Astrocyte of the hippocampus (primary cell): ENCODE measurements at regions not wholly inside any gene's neighbourhood (a gene's known extent, or its start where the extent isn't known, plus 50 kb on each side); places are given as distances from the start of the nearest gene placed in this dataset.

Source experiments
- DNase-seq: peaks from one replicate; pipeline ENCODE4 v3.0.0; 2011; ENCODE audit warnings: low read depth, low spot score

DNA sequence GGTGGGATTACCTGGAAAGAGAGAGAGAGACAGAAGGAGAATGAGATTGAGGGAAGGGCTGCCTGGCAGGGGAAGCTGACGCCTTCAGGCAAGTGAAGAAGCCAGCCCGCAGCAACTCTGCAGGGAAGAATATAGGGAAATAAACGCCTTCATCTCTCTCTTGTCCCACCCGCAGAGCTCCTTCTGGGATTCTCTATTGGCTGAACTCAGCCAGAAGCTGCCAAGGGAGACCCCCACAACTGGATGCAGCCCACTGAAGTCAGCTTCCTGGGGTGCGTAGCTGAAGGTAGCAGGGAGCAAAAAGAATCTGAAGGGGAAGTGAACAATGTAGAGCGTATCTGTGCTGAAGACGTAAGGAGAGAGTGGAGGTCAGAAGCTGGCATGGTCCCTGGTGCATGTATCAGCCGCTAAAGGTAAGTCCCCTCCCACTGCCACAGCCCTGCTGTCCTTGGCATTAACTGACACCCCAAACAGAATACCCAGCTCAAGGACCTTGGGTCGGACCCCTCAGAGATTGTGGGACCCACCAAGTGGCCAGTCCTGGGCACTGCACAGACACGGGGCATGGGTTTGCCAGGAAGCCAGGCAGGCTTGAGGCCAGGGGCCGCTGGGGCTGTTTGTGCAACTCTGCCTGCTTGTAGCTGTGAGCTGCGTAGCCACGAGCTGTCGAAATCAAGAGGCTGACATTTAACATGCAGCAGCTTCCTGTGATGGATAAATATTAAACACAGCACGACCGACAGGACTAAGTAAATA is 469.9 kb downstream of the MN1 start:
- DNase-seq = peak; percentile 67

DNA sequence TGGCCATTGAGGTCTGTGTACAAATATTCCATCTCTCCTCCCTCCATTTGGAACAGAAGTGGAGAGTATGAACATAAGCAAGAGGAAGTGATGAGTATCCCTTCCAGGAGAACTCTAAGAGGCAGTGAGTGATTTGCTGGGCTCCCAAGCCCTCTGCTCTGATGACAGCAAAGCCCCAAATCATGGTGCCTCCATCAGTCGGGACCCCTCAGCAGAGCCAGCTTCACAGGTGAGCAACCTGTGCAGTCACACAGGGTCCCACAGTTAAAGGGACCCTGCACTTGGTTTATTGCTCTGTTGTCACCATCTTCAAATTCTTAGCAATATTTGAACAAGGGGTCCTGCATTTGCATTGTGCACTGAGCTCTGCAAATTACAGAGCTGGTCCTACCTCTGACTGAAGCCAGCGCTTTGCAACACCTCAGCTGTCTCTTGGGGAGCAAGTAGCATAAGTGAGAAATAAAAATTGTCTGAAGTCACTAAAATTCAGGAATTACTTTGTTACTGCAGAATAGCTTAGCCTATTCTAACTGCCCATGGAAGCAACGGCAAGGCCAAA is 466.4 kb downstream of the MN1 start:
- no peak for DNase-seq

DNA sequence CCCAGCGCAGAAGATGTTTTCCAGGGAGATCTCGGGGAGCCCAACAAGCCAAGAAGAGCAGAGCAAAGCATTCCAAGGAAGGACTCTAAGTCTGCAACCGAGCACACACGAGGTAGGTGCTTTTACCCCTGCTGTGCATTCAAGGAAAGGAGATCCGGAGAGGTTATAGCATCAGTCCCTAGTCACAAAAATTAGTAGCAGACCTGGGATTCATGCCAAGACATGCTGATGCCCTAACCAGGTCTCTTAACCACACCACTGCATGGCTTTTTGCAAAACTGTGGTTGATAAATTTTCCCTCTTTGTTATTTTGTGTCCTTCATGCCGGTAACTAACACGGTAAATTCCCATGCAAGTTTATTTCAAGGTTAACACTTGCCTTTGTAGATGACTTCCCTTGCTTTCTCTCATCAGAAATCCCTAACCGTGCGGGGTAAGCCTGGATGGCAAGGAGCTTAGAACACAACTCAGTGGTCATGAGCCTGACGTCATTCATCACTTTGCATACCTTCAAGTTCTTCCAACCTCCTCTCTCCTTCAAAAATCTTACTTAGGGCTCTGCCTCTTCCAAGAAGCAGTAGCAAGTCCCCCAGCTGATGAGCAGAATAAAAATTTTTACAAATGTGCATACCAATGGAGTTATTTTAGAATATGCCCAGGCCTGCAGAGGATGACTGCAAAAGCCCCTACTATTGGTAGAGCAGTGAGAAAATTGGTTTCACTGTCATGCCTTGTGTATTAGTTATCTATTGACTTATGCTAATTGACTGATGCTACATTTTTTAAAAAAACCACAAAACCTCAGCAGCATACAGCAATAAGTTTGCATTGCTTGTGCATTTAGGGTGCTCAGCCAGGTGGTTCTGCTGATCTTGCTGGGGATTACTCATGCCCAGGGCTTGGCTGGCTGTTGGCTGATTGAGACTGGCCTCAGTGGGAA is 465.1 kb downstream of the MN1 start:
- peak; percentile 72 for DNase-seq

DNA sequence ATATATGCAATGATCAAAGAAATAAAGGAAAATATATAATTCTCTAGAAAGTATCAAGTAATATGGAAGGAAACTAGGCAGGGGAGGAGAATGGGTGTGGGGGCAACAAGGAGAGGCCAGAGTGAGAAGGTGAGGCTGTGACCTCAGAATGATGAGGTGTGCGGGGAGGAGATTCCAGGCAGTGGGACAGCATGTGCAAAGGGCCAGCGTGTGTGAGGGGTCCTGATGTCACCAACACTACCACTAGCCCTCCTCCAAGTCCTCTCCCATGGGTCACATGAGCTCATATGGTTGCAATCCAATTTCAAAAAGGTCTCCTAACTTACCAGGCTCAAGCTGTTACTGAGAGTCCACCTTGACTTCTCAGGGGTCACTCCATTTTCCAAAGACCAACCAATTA is 463.9 kb downstream of the MN1 start:
- no peak for DNase-seq

DNA sequence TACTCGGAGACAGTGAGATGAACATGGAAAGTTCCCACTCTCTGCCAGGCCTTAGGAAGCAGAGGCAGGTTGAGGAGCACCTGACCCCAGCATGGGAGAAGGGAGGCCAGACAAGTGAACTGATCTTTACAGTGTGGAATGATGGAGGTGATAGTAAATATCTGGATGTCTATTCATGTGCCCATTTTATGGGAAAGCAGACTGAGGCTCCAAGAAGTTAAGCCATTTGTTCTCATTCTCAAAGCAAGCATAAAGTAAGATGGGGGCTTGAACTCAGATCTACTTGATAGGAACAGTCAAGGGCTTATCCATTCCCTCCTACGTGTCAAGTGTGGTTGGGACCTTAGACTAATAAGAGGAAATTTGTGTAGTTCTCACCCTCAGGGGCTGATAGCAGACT is 461.5 kb downstream of the MN1 start:
- no peak for DNase-seq

DNA sequence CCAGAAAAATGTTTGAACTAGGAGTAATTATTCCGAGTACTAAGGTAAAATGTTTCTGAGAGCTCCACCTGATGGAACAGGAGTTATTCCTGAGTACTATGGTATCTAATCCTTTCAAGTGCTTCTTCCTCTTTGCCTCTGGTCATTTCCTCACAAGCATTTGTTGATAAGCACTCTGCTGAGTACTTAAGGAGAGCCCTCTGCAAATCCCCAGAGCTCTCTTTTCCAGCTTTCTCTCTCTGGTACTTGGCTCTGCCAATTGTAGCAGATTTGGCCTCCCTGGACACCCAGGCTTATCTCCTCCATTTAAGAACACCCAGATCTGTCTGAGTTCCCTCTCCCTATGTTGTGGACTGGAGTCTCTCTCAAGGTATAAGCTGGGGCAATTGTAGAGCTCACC is 457.0 kb downstream of the MN1 start:
- no peak for DNase-seq

DNA sequence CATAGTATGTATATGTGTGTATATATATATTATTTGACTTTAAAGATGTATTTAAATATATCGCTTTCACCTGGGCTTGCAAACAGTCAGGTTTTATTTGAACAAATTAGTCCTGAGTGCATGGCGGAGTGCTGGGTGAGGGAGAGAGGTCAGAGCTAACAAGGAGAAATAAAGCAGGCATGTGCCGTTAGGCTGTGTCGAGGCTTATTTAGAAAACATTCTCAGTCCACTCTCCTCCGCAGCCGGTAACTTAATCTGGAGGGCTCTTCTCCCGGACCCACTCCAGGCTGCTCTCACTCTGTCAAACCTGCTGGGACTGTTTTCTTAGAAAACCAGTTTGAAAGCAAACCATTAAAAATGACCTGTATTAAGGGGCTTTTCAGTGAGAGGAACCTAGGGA is 455.9 kb downstream of the MN1 start:
- no peak for DNase-seq

DNA sequence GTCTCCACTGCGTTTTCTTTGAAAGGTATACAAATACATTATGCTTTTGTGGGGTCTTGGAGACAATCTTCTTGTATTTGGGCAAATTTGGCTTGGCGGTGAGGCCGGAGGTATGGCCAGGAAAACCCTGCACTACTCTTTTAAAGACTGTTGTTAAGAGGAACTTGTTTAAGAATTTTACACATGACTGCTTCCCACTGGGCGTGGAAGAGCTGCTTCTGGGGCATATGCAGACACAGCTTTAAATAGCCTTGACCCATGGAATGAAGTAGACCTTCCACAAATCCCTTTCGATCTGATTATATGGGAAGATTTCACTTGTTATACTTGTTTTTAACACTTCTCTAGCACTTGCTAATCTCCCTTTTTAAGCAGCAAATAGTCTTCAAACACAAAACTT is 453.6 kb downstream of the MN1 start:
- DNase-seq = peak; percentile 69

DNA sequence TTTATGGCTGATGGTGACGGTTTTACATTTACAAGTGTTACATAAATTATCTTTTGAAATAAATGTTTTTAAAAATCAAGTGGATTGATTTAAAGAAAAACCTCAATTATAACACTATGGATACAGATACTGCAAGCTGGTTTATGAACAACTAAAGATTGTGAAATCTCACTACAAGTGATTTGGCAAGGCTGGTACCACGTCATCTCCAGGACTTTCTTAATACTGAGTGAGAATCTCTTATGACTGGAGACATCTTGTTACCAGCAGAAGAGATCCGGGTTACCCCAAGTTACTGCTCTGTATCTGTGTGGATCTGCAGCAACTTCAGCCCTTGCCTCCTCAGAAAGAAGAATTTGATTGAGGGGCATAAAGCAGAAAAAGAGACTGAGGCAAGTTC is 452.9 kb downstream of the MN1 start:
- no peak for DNase-seq

DNA sequence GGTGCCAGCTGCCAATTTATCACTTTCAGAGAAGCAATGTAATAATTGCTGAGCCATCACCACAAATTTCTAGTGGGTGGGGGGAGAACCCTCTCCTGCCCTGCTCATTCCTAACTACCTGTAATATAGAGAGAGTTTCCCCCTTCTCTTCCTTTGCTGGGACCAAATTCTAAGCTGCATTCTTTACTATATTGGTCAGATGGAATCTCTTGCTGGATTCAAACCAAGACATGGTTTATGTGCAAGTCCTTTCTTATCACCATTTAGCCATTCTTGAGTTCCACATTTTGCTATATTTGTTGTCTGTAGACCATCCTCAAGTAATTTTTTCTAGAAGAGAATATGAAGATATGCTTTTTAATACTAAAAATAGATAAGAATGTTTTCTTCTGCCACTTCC is 452.1 kb downstream of the MN1 start:
- peak; percentile 55 for DNase-seq

DNA sequence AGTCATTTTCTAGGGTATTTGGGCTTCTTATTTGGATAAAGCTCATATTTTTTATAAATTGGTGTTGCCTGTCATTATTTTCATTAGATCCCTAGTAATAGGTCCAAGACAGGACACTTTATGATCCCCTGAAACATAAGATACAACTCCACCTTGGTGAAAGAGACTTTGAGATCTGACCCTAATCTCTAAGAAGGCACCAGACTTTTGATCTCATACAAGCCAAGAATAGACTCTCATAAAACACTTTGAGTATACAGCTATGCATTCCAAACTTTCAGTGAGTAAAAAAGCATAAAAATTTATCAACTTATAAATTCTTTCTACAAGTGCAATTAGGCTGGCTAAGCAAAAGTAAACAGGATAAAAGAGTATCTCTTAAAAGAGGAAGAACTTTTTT is 451.2 kb downstream of the MN1 start:
- no peak for DNase-seq

DNA sequence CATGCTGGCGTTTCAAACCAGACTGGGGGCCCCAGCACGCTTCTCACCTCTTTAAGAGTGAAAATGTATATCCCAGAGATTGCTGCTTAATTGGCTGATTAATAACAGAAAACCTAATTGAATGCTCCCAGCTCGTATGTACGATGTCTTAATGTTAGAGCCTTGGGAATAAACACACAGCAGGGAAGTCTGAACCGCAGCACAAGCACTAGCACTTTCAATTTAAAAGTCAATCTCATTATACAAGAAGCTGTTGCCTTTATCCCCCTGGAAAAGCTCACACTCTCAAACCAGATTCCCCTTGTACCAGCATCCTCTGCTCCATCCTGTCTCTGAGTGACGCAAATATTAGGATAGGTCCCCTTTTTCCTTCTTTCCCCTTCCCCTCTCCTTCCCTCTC is 449.1 kb downstream of the MN1 start:
- DNase-seq = peak; percentile 31

DNA sequence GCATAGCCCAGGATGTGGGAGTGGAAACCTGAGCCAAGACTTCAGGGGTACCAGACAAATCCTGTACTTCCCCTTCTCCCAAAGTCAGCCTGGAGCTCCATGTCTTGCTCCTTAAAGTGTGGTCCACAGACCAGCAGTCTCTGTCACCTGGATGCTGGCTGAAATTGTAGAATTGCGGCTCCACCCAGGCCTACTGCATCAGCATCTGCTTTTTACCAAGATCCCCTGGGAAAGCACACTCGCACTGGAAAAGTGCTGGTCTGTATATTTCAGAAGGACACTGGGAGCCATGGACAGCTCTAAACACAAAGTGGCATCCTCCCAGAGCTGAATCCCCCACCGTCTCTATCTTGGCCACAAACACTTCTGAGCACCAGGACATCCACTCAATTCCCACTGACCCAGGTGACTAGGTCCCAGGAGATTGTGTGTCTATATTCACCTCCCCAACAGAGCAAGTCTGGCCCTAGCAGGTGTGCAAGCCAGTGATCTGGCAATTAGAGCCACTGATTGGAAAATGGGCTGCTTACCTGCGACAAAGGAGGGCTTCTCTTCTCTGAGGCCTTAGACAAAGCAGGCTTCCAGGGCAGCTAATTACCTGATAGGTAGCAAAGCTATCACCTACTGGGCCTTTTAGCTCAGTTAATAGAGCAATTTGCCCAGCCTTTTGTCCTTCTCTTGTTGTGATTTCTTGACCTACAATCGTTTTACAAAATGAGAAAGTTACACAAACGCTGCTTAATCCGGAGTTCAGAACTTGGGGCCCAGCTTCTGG is 443.3 kb downstream of the MN1 start:
- DNase-seq = no peak

DNA sequence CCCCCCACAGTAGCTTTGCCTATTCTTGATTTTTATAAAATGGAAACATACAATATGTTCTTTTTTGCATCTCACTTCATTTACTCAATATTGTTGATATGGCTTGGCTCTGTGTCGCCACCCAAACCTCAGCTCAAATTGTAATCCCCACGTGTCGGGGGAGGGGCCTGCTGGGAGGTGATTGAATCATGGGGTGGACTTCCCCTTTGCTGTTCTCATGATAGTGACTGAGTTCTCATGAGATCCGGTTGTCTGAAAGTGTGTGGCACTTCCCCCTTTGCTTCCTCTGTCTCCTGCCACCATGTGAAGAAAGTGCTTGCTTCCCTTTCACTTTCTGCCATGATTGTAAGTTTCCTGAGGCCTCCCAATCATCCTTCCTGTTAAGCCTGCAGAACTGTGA is 431.3 kb downstream of the MN1 start:
- no peak for DNase-seq

DNA sequence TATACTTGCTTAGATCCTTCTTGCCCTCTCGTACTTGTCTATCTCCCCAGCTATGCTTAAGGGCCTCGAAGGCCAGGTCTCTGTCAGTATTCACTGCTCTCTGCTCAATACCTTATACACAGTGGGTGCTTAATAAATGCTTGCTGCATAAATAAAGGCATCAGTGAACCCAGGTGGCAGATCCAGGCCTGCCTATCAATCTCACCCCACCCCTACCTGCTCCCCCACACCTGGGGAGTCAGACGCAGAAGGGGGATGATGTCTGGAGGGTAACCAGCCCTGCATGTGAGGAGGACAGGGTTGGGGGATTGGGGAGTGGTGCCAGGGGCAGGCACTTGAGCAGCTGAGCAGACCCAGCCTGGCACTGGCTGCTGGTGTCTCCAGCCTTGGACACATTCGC is 430.6 kb downstream of the MN1 start:
- DNase-seq = no peak

DNA sequence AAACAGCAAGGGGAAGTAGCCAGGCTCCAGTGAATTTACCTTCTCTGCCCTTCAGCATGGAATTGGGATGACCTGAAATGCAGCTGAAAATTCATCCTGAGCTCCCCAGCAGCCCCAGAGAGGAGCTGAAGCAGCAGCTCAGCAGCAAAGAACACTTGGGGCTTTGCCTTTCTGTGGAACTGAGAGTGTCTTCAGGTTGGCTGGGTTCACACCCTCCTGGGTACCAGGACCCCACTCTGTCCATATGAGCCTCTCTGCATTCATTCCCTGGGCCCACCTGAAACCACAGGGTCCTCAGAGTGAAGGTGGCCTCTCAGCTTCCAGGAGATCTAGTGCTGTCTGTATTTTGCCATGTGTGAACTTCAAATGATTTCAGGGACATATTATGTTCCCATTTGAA is 429.2 kb downstream of the MN1 start:
- DNase-seq = no peak

DNA sequence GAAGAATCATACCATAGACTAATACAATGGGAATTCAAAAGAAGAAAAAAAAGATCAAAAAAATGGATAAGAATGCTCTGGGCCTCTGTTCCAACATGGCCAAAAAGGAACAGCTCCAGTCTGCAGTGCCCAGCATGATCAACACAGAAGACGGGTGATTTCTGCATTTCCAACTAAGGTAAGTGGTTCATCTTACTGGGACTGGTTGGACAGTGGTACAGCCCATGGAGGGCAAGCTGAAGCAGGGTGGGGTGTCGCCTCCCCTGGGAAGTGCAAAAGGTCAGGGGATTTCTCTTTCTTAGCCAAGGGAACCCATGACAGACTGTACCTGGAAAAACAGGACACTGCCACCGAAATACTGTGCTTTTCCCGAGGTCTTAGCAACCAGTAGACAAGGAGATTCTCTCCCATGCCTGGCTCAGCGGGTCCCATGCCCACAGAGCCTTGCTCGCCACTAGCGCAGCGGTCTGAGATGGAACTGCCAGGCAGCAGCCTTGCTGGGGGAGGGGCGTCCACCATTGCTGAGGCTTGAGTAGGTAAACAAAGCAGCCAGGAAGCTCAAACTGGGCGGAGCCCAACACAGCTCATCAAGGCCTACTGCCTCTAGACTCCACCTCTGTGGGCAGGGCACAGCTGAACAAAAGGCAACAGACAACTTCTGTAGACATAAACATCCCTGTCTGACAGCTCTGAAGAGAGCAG is 428.4 kb downstream of the MN1 start:
- DNase-seq = peak; percentile 31

DNA sequence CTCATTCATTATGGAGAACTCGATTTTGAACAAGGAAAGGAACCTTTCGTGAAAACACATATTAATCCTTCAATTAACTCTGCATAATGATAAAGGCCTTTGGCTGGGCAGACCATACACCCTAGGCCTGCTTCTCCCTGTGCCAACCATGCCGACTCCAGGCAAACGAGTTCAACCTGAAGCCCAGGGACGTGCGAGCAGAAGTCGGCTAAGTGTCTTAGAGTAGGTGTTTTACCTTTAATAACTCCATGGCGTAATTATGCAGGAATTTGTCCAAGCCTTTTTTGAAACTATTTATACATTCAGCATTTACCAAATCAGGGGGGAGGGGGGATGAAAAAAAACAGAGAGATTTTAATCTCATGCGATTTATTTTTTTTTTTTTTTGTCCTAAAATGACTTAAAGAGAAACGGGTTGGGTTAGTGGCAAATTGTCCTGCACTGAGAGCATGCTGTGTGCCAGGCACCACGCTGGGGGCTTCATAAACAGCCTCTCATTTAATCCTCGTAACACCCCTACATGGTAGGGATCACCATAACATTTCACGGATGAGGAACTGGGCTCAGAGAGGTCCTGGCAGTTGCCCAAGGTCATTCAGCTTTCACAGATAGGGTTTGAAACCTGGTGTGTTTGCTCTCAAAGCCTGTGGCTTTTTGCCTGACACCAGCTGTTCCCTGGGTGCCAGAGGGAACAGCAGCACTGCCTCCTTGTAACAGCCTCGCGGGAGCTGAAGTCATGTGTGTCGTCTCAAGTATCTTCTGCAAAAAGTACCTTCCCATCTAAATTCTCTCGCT is 423.9 kb downstream of the MN1 start:
- peak; percentile 53 for DNase-seq

DNA sequence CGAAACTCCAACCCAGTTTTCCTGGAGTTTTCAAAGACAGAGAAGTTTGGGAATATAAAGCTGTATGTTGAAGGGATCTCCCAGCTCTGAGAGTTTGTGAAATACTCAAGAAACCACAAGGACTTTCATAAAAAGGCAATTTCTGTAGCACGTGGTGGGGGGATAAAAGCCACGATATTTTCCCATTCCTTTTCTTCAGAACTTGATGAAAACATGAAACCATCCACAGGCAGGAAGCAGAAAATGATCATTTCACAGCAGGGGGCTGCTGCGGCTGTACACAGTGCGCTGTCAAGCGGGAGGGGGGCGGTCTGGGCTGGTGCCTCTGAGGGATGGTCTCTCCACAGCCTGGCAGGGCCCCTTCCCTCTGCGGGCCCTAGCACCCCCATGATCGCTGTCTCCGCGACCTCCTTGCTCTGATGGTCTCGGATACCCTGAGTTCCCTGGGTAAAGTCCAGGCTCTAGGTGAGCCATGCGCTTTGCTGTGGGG is 423.2 kb downstream of the MN1 start:
- peak; percentile 45 for DNase-seq

DNA sequence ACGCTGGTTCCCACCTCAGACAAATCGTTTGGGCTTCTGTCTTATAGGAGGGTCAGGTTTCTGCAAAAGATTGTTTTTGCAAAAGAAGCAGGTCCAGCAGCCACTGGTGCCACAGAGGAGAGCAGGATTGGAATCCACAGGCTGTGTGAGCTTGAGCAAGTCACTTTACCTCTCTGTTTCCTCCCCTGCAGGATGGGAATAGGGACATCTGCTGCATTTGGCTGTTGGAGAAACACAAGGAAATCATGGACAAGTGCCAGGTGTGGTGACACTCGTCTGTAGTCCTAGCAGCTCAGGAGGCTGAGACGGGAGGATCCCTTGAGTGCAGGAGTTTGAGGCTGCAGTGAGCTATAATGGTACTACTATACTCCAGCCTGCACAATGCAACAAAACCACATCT is 422.6 kb downstream of the MN1 start:
- DNase-seq = no peak
